Spleen (tissue), 7 donors: ENCODE measurements at regions not wholly inside any gene's neighbourhood (a gene's known extent, or its start where the extent isn't known, plus 50 kb on each side); places are given as distances from the start of the nearest gene placed in this dataset.

Source experiments
- POLR2A ChIP-seq, 3 donors: fragments of 450-650 bp; IDR thresholded peaks; one replicate each; pipeline ENCODE4 v1.5.1; 2017; ENCODE audit warnings: antibody characterized with exemption in 3 of 3, mild to moderate bottlenecking in 1 of 3
- POLR2AphosphoS5 ChIP-seq, 3 donors: sonication (generic); formaldehyde crosslinking; IDR thresholded peaks; one replicate each; pipeline ENCODE4 v1.5.1; 2017; ENCODE audit warnings: antibody characterized with exemption in 3 of 3
- TF ChIP-seq, protein P1 (sequence below), 11 experiments: fragments of 200-600 bp in 7 of 11; fragments of 450-650 bp in 4 of 11; sonication (generic) in 4 of 11; IDR thresholded peaks in 8 of 11; conservative IDR thresholded peaks in 3 of 11; 1 replicate in 7 of 11; 2 replicates in 4 of 11; pipeline versions ENCODE4 v1.4.0 to v1.8.0; 2016 to 2021; ENCODE audit warnings: antibody characterized with exemption in 11 of 11, inconsistent platforms in 4 of 11, mild to moderate bottlenecking in 1 of 11
- donor health status: DM: no; HTN: no; CAD: no; lungs with moderate emphysema.
- donor health status: DM: no; HTN: no; CAD: no.
- donor health status: DM: no; HTN: no; CAD: no.

DNA sequence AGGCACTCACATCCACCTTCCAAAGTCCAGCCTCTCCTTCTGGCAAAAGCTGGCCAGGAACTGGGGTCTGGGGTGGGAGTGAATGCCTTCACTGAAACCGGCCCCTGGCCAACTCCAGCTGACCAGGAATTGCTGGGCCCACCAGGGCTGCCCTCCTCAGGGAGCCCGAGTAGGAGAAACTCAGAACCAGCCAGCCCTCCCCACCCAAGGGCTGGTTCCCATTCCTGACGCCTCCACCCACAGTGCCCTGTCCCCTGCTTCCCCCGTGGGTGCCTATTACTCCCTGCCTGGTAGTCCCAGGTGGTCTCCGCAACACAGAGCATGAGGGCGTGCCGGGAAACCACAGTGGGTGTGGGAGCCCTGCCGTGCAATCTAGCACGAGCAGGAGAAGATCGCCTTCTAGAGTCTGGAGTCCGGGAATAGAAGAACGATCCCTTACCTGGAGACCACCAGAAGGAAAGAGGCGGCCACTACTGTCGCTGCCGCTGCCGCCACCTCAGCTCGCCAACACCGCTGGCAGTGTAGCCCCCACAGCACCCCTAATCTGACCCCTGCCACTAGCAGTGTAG lies 178.8 kb downstream of the POTEB3 start:
- TF ChIP-seq, protein P1, sequence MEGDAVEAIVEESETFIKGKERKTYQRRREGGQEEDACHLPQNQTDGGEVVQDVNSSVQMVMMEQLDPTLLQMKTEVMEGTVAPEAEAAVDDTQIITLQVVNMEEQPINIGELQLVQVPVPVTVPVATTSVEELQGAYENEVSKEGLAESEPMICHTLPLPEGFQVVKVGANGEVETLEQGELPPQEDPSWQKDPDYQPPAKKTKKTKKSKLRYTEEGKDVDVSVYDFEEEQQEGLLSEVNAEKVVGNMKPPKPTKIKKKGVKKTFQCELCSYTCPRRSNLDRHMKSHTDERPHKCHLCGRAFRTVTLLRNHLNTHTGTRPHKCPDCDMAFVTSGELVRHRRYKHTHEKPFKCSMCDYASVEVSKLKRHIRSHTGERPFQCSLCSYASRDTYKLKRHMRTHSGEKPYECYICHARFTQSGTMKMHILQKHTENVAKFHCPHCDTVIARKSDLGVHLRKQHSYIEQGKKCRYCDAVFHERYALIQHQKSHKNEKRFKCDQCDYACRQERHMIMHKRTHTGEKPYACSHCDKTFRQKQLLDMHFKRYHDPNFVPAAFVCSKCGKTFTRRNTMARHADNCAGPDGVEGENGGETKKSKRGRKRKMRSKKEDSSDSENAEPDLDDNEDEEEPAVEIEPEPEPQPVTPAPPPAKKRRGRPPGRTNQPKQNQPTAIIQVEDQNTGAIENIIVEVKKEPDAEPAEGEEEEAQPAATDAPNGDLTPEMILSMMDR (IDR thresholded peaks at IDR 0.05 in 8 of 11, conservative IDR thresholded peaks at IDR 0.05 in 3 of 11) = no peak
- TF ChIP-seq POLR2A (IDR thresholded peaks at IDR 0.05) = no peak
- no peak for TF ChIP-seq POLR2AphosphoS5 (IDR thresholded peaks at IDR 0.05)
